ENCODE measurements at regions not wholly inside any gene's neighbourhood (a gene's known extent, or its start where the extent isn't known, plus 50 kb on each side); places are given as distances from the start of the nearest gene placed in this dataset.

- Histone ChIP-seq H3K9me3 (ENCODE audit: control extremely low read depth in 1 of 5, control insufficient read depth in 4 of 5, insufficient read depth in 2 of 5, low read depth in 1 of 5, low read length in 4 of 5) (no peaks in the 10 kb centered on the region), H3K36me3 (ENCODE audit: control insufficient read depth in 4 of 4, insufficient read depth in 4 of 4, low read length in 3 of 4) (no peaks in the 10 kb centered on the region), H3K4me1 (ENCODE audit: control extremely low read depth in 1 of 4, control insufficient read depth in 4 of 4, insufficient read depth in 4 of 4, low read length in 3 of 4) (no peaks in the 10 kb centered on the region), H3K27me3 (replicated peaks in 2 of 5; ENCODE audit: control insufficient read depth in 4 of 5, insufficient read depth in 5 of 5, low read length in 4 of 5) (peaks cover 0 to 2% (median 0%) of the 10 kb centered on the region in 5 experiments), H3K4me3 (ENCODE audit: control insufficient read depth in 1 of 7, extremely low read depth in 1 of 7, insufficient read depth in 4 of 7, low read depth in 2 of 7, low read length in 6 of 7) (no peak overlapping the region), H3K27ac (ENCODE audit: insufficient read depth in 1 of 2, low read depth in 1 of 2, low read length in 2 of 2, poor library complexity in 1 of 2, severe bottlenecking in 2 of 2) (no peak overlapping the region)
- DNase-seq = no peak
- WGBS (ENCODE audit: insufficient coverage) = 45% methylated on average over 2 of the region's 4 CpGs
- ChIA-PET CTCF (interaction anchor here (1.0 kb wide), 1 partner anchor 15 kb away, joined by 3 read pairs; no protein-coding TSS in a partner anchor), POLR2A (no interaction called here)
Measured at GRCh38 chr11:28547321-28547741, 439.1 kb downstream of the METTL15 start.

GRCh38 chr11:28545536-28545935, 437.3 kb downstream of the METTL15 start:
- Histone ChIP-seq H3K36me3 (ENCODE audit: control insufficient read depth in 4 of 4, insufficient read depth in 4 of 4, low read length in 3 of 4) (no peaks in the 10 kb centered on the region), H3K4me1 (ENCODE audit: control extremely low read depth in 1 of 4, control insufficient read depth in 4 of 4, insufficient read depth in 4 of 4, low read length in 3 of 4) (no peaks in the 10 kb centered on the region), H3K27ac (ENCODE audit: insufficient read depth in 1 of 2, low read depth in 1 of 2, low read length in 2 of 2, poor library complexity in 1 of 2, severe bottlenecking in 2 of 2) (no peak overlapping the region), H3K9me3 (ENCODE audit: control extremely low read depth in 1 of 5, control insufficient read depth in 4 of 5, insufficient read depth in 2 of 5, low read depth in 1 of 5, low read length in 4 of 5) (no peaks in the 10 kb centered on the region), H3K27me3 (replicated peaks in 2 of 5; ENCODE audit: control insufficient read depth in 4 of 5, insufficient read depth in 5 of 5, low read length in 4 of 5) (peaks cover 0 to 2% (median 0%) of the 10 kb centered on the region in 5 experiments), H3K4me3 (ENCODE audit: control insufficient read depth in 1 of 7, extremely low read depth in 1 of 7, insufficient read depth in 4 of 7, low read depth in 2 of 7, low read length in 6 of 7) (no peak overlapping the region)
- no peak for DNase-seq
- WGBS (ENCODE audit: insufficient coverage) = no CpG with 5 or more reads among the region's 1 CpG
- ChIA-PET POLR2A (no interaction called here), CTCF (no interaction called here)

GRCh38 chr11:28542561-28542960, 434.4 kb downstream of the METTL15 start:
- WGBS (ENCODE audit: insufficient coverage) = 89% methylated on average over 1 of the region's 1 CpG

GRCh38 chr11:28539239-28540030, 431.2 kb downstream of the METTL15 start:
- H3K4me1 ChIP-seq (ENCODE audit: control extremely low read depth in 1 of 4, control insufficient read depth in 4 of 4, insufficient read depth in 4 of 4, low read length in 3 of 4) = no peaks in the 10 kb centered on the region
- ChIA-PET CTCF (no interaction called here), POLR2A (no interaction called here)
- H3K27me3 ChIP-seq (replicated peaks in 2 of 5; ENCODE audit: control insufficient read depth in 4 of 5, insufficient read depth in 5 of 5, low read length in 4 of 5) = peaks cover 0 to 2% (median 0%) of the 10 kb centered on the region in 5 experiments
- 80% methylated on average over 2 of the region's 2 CpGs for WGBS (ENCODE audit: insufficient coverage)
- H3K4me3 ChIP-seq (ENCODE audit: control insufficient read depth in 1 of 7, extremely low read depth in 1 of 7, insufficient read depth in 4 of 7, low read depth in 2 of 7, low read length in 6 of 7) = no peak overlapping the region
- no peaks in the 10 kb centered on the region for H3K9me3 ChIP-seq (ENCODE audit: control extremely low read depth in 1 of 5, control insufficient read depth in 4 of 5, insufficient read depth in 2 of 5, low read depth in 1 of 5, low read length in 4 of 5)
- no peak overlapping the region for H3K27ac ChIP-seq (ENCODE audit: insufficient read depth in 1 of 2, low read depth in 1 of 2, low read length in 2 of 2, poor library complexity in 1 of 2, severe bottlenecking in 2 of 2)
- no peaks in the 10 kb centered on the region for H3K36me3 ChIP-seq (ENCODE audit: control insufficient read depth in 4 of 4, insufficient read depth in 4 of 4, low read length in 3 of 4)
- DNase-seq = no peak

More at GRCh38 chr11:28542561-28542960, 434.4 kb downstream of the METTL15 start:
- no peak for DNase-seq
- H3K27ac ChIP-seq (ENCODE audit: insufficient read depth in 1 of 2, low read depth in 1 of 2, low read length in 2 of 2, poor library complexity in 1 of 2, severe bottlenecking in 2 of 2) = no peak overlapping the region
- H3K36me3 ChIP-seq (ENCODE audit: control insufficient read depth in 4 of 4, insufficient read depth in 4 of 4, low read length in 3 of 4) = no peaks in the 10 kb centered on the region
- POLR2A ChIA-PET = no interaction called here
- no peaks in the 10 kb centered on the region for H3K9me3 ChIP-seq (ENCODE audit: control extremely low read depth in 1 of 5, control insufficient read depth in 4 of 5, insufficient read depth in 2 of 5, low read depth in 1 of 5, low read length in 4 of 5)
- CTCF ChIA-PET = interaction anchor here (2.1 kb wide), 1 partner anchor 13 kb away, joined by 11 read pairs; no protein-coding TSS in a partner anchor
- no peaks in the 10 kb centered on the region for H3K4me1 ChIP-seq (ENCODE audit: control extremely low read depth in 1 of 4, control insufficient read depth in 4 of 4, insufficient read depth in 4 of 4, low read length in 3 of 4)
- H3K27me3 ChIP-seq (replicated peaks in 2 of 5; ENCODE audit: control insufficient read depth in 4 of 5, insufficient read depth in 5 of 5, low read length in 4 of 5) = peaks cover 0 to 2% (median 0%) of the 10 kb centered on the region in 5 experiments
- H3K4me3 ChIP-seq (ENCODE audit: control insufficient read depth in 1 of 7, extremely low read depth in 1 of 7, insufficient read depth in 4 of 7, low read depth in 2 of 7, low read length in 6 of 7) = no peak overlapping the region

GRCh38 chr11:28537822-28538221, 429.6 kb downstream of the METTL15 start:
- H3K9me3 ChIP-seq (ENCODE audit: control extremely low read depth in 1 of 5, control insufficient read depth in 4 of 5, insufficient read depth in 2 of 5, low read depth in 1 of 5, low read length in 4 of 5) = no peaks in the 10 kb centered on the region
- CTCF ChIA-PET = no interaction called here
- DNase-seq = no peak

GRCh38 chr11:28536504-28537267, 428.5 kb downstream of the METTL15 start:
- POLR2A ChIA-PET = no interaction called here
- CTCF ChIA-PET = no interaction called here
- DNase-seq = no peak

More at GRCh38 chr11:28537822-28538221, 429.6 kb downstream of the METTL15 start:
- POLR2A ChIA-PET = no interaction called here
- Histone ChIP-seq H3K36me3 (ENCODE audit: control insufficient read depth in 4 of 4, insufficient read depth in 4 of 4, low read length in 3 of 4) (no peaks in the 10 kb centered on the region), H3K4me1 (ENCODE audit: control extremely low read depth in 1 of 4, control insufficient read depth in 4 of 4, insufficient read depth in 4 of 4, low read length in 3 of 4) (no peaks in the 10 kb centered on the region), H3K27ac (ENCODE audit: insufficient read depth in 1 of 2, low read depth in 1 of 2, low read length in 2 of 2, poor library complexity in 1 of 2, severe bottlenecking in 2 of 2) (no peak overlapping the region), H3K4me3 (ENCODE audit: control insufficient read depth in 1 of 7, extremely low read depth in 1 of 7, insufficient read depth in 4 of 7, low read depth in 2 of 7, low read length in 6 of 7) (no peak overlapping the region), H3K27me3 (replicated peaks in 2 of 5; ENCODE audit: control insufficient read depth in 4 of 5, insufficient read depth in 5 of 5, low read length in 4 of 5) (peaks cover 0 to 3% (median 0%) of the 10 kb centered on the region in 5 experiments)

GRCh38 chr11:28535677-28536076, 427.5 kb downstream of the METTL15 start:
- no peak overlapping the region for H3K27ac ChIP-seq (ENCODE audit: insufficient read depth in 1 of 2, low read depth in 1 of 2, low read length in 2 of 2, poor library complexity in 1 of 2, severe bottlenecking in 2 of 2)
- no CpG with 5 or more reads among the region's 2 CpGs for WGBS (ENCODE audit: insufficient coverage)
- H3K9me3 ChIP-seq (ENCODE audit: control extremely low read depth in 1 of 5, control insufficient read depth in 4 of 5, insufficient read depth in 2 of 5, low read depth in 1 of 5, low read length in 4 of 5) = no peaks in the 10 kb centered on the region
- no peaks in the 10 kb centered on the region for H3K36me3 ChIP-seq (ENCODE audit: control insufficient read depth in 4 of 4, insufficient read depth in 4 of 4, low read length in 3 of 4)
- POLR2A ChIA-PET = no interaction called here
- no peak overlapping the region for H3K4me3 ChIP-seq (ENCODE audit: control insufficient read depth in 1 of 7, extremely low read depth in 1 of 7, insufficient read depth in 4 of 7, low read depth in 2 of 7, low read length in 6 of 7)
- peaks cover 0 to 3% (median 0%) of the 10 kb centered on the region in 5 experiments for H3K27me3 ChIP-seq (replicated peaks in 2 of 5; ENCODE audit: control insufficient read depth in 4 of 5, insufficient read depth in 5 of 5, low read length in 4 of 5)
- no peaks in the 10 kb centered on the region for H3K4me1 ChIP-seq (ENCODE audit: control extremely low read depth in 1 of 4, control insufficient read depth in 4 of 4, insufficient read depth in 4 of 4, low read length in 3 of 4)
- CTCF ChIA-PET = no interaction called here
- no peak for DNase-seq

More at GRCh38 chr11:28536504-28537267, 428.5 kb downstream of the METTL15 start:
- no peaks in the 10 kb centered on the region for H3K36me3 ChIP-seq (ENCODE audit: control insufficient read depth in 4 of 4, insufficient read depth in 4 of 4, low read length in 3 of 4)
- no peaks in the 10 kb centered on the region for H3K9me3 ChIP-seq (ENCODE audit: control extremely low read depth in 1 of 5, control insufficient read depth in 4 of 5, insufficient read depth in 2 of 5, low read depth in 1 of 5, low read length in 4 of 5)
- no CpG with 5 or more reads among the region's 2 CpGs for WGBS (ENCODE audit: insufficient coverage)
- H3K27ac ChIP-seq (ENCODE audit: insufficient read depth in 1 of 2, low read depth in 1 of 2, low read length in 2 of 2, poor library complexity in 1 of 2, severe bottlenecking in 2 of 2) = no peak overlapping the region
- no peak overlapping the region for H3K4me3 ChIP-seq (ENCODE audit: control insufficient read depth in 1 of 7, extremely low read depth in 1 of 7, insufficient read depth in 4 of 7, low read depth in 2 of 7, low read length in 6 of 7)
- peaks cover 0 to 3% (median 0%) of the 10 kb centered on the region in 5 experiments for H3K27me3 ChIP-seq (replicated peaks in 2 of 5; ENCODE audit: control insufficient read depth in 4 of 5, insufficient read depth in 5 of 5, low read length in 4 of 5)
- H3K4me1 ChIP-seq (ENCODE audit: control extremely low read depth in 1 of 4, control insufficient read depth in 4 of 4, insufficient read depth in 4 of 4, low read length in 3 of 4) = no peaks in the 10 kb centered on the region
